ENCODE measurements at regions not wholly inside any gene's neighbourhood (a gene's known extent, or its start where the extent isn't known, plus 50 kb on each side); places are given as distances from the start of the nearest gene placed in this dataset.
A peak's percentile ranks its signal among the peaks of the same experiment; 100 is the strongest.

DNA sequence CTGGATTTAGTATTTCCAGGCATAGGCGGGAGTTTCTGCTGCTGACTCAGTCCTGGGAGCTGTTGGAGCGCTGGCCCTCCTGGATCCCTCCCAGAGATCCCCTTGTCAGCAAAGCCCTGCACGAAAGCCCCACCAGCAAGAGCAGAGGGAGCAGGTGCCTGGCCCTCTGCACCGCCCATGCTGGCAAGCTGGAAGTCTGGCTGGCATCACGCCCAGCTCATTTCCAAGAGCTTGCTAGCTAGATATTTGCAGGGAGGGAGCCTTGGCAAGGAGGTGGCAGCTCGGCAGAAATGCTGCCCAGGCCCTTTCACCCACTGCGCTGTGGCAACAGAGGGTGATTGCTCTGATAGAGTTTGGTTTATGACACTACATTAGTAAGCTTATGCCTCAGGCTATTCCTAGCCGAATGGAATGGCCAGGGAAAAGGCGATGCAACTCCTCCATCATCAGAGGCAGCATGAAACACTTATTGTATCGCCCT, 193.9 kb downstream of the EMP1 start:
- H3K4me3 ChIP-seq = no peak overlapping the region
- no peak overlapping the region for H3K4me2 ChIP-seq

DNA sequence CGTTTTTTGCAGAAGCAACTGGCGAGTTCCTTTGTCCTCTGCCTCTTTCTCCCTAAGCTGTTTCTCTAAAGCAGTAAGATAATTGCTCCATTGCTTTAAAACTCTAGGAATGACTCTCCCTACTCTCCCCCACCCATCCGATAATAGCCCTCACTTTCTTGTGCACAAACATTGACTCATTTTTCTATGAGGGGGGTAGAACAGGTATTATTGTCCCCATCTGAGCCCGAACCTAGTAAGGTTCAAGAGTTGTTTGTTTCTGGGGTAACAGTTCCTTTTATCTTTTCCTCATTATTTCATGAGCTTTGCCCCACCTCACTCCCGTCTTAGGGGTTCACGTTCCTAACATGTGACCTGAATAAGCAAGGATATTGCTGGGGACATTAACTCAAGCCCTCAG, 190.6 kb downstream of the EMP1 start:
- H3K9me3 ChIP-seq (replicated peaks in 1 of 11) = no peaks in the 10 kb centered on the region
- H3K27ac ChIP-seq = no peak overlapping the region
- TF ChIP-seq Cebpa-rat (IDR thresholded peaks at IDR 0.05) = no peak
- no peak overlapping the region for H3K9ac ChIP-seq
- H3K4me1 ChIP-seq = peaks cover 0 to 12% (median 8%) of the 10 kb centered on the region in 10 experiments; a peak in 10 of 20 replicates
- peak overlapping the region in 7 of 11 experiments; percentile 24 to 45 (median 35); a peak in 11 of 22 replicates for H3K4me2 ChIP-seq
- H4K20me1 ChIP-seq = no peaks in the 10 kb centered on the region
- H3K27me3 ChIP-seq = no peaks in the 10 kb centered on the region
- H3K4me3 ChIP-seq = no peak overlapping the region
- no peaks in the 10 kb centered on the region for H3K36me3 ChIP-seq

More for the DNA sequence above, 193.9 kb downstream of the EMP1 start:
- no peak overlapping the region for H3K9ac ChIP-seq
- no peaks in the 10 kb centered on the region for H3K36me3 ChIP-seq
- no peak overlapping the region for H3K27ac ChIP-seq
- no peaks in the 10 kb centered on the region for H3K27me3 ChIP-seq
- no peak for TF ChIP-seq Cebpa-rat (IDR thresholded peaks at IDR 0.05)
- no peaks in the 10 kb centered on the region for H3K9me3 ChIP-seq (replicated peaks in 1 of 11)
- peaks cover 0 to 12% (median 8%) of the 10 kb centered on the region in 10 experiments; a peak in 10 of 20 replicates for H3K4me1 ChIP-seq
- no peaks in the 10 kb centered on the region for H4K20me1 ChIP-seq

DNA sequence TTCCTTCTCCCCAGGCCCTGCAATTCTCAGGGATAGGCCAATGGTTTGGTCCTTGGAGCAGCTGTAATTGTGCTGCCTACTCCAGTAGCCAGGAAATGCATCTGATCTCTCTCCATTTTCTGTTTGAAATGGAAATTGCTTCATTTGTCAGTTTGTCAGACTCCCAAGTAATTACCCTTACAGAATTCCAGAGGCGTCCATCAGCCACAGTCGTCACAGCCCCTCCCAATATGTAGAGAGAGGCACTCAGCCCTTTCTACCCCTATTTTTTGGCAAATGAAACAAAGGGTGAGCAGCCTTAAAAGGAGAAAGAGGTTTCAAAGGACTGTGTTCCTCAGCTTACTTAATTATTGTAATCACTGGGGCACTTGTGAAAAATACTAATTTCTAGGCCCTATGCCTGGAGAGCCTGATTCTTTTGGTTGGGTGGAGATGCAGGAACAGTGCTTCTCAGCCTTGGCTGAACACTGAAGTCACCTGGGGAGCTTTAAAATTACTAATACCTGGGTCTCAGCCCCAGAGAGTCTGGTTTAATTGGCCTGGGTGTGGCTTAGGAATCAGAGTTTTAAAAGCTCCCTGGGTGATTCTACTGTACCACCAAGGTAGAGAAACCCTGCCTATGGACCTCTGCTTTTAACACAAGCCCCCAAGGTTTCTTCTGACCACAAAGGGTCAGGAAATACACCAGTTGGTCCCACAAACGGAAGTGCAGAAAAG, 190.0 kb downstream of the EMP1 start:
- no peaks in the 10 kb centered on the region for H3K27me3 ChIP-seq
- no peak overlapping the region for H3K4me3 ChIP-seq
- H3K4me2 ChIP-seq = peak overlapping the region in 7 of 11 experiments; percentile 24 to 45 (median 35); a peak in 12 of 22 replicates
- H3K36me3 ChIP-seq = no peaks in the 10 kb centered on the region
- H3K27ac ChIP-seq = no peak overlapping the region
- H3K9ac ChIP-seq = no peak overlapping the region
- H3K9me3 ChIP-seq (replicated peaks in 1 of 11) = no peaks in the 10 kb centered on the region
- peaks cover 0 to 12% (median 8%) of the 10 kb centered on the region in 10 experiments; a peak in 10 of 20 replicates for H3K4me1 ChIP-seq
- H4K20me1 ChIP-seq = no peaks in the 10 kb centered on the region
- no peak for TF ChIP-seq Cebpa-rat (IDR thresholded peaks at IDR 0.05)

DNA sequence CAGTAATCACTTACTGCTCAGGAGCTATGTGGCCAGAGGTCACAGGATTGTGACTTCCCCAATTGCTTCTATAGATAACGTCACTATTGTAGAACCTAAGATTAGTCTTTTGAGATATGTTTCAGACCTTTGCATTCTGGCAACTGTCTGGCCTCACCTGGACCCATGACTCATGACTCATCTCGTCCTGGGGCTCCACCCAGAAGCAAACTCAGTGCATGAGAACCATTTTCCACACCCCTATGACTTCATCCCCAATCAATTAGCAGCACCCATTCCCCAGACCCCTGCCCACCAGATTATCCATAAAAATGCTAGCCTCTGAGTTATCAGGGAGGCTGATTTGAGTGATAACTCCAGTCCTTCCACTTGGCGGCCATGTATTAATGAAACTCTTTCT, 186.9 kb downstream of the EMP1 start:
- no peaks in the 10 kb centered on the region for H3K27me3 ChIP-seq
- no peaks in the 10 kb centered on the region for H3K36me3 ChIP-seq
- TF ChIP-seq Cebpa-rat (IDR thresholded peaks at IDR 0.05) = no peak
- peaks cover 0 to 2% (median 0%) of the 10 kb centered on the region in 11 experiments; a peak in 2 of 22 replicates for H3K9me3 ChIP-seq (replicated peaks in 1 of 11)
- H3K4me3 ChIP-seq = no peak overlapping the region
- H3K9ac ChIP-seq = no peak overlapping the region
- H3K4me2 ChIP-seq = no peak overlapping the region
- H4K20me1 ChIP-seq = no peaks in the 10 kb centered on the region
- no peak overlapping the region for H3K27ac ChIP-seq
- H3K4me1 ChIP-seq = peaks cover 0 to 12% (median 8%) of the 10 kb centered on the region in 10 experiments; a peak in 10 of 20 replicates

DNA sequence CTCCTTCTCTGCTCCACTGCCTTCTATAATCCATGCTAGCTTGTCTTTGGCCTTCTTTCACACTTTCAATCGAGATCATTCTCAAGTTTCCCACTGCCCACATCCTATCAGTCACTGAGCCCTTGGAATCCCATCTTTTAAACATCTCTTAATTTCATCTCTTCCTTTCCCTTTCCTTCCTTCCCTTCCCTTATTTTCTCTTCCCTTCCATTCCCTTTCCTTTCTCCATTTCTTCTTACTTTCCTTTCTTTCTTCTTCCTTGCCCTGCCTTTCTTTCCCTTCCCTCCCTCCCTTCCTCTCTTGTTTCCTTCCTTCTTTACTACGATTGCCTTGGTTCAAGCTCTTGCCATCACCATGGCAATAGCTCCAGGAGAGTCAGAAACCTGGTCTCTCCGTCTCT, 183.8 kb downstream of the EMP1 start:
- Histone ChIP-seq H3K9ac (no peak overlapping the region), H3K4me1 (no peaks in the 10 kb centered on the region), H3K36me3 (no peaks in the 10 kb centered on the region), H4K20me1 (no peaks in the 10 kb centered on the region), H3K9me3 (replicated peaks in 1 of 11) (peaks cover 9 to 21% (median 13%) of the 10 kb centered on the region in 11 experiments; a peak in 19 of 22 replicates), H3K27me3 (no peaks in the 10 kb centered on the region), H3K27ac (no peak overlapping the region), H3K4me2 (no peak overlapping the region), H3K4me3 (no peak overlapping the region)
- no peak for TF ChIP-seq Cebpa-rat (IDR thresholded peaks at IDR 0.05)

DNA sequence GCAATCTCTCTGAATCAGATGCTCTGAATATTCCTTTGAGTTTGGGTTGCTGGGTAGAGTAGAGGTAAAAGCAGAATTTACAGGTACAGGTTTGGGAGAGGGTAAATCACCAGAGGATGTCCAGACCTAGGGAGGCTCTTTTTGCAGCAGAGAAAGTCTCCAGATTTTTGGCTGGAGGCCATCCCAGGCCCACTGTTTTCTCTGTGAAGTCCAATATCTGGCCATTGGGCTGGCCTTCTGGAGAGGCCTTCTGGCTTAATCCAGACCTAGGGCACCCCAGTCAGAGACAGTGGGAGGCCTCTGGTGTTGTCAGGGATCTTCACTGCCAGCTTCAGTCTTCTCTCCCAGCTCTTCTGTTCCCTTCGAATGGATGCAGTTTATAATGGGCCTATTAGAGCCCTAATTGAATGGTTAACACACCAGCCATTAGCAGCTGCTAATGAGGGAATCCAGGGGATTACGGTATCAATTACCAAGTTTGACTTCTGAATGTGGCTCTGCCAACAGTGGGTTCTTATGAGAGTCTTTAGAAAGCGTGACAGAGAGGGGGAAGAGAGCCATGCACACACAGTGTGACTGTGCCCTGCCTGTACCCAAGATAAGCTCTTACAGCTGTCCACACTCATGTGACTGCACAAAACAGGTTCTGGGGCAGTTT, 183.1 kb downstream of the EMP1 start:
- Histone ChIP-seq H3K4me1 (no peaks in the 10 kb centered on the region), H3K4me3 (no peak overlapping the region), H3K9me3 (replicated peaks in 1 of 11) (peaks cover 9 to 21% (median 13%) of the 10 kb centered on the region in 11 experiments; a peak in 19 of 22 replicates), H3K27me3 (no peaks in the 10 kb centered on the region), H3K27ac (no peak overlapping the region), H3K4me2 (no peak overlapping the region), H3K9ac (no peak overlapping the region), H4K20me1 (no peaks in the 10 kb centered on the region), H3K36me3 (no peaks in the 10 kb centered on the region)
- no peak for TF ChIP-seq Cebpa-rat (IDR thresholded peaks at IDR 0.05)

DNA sequence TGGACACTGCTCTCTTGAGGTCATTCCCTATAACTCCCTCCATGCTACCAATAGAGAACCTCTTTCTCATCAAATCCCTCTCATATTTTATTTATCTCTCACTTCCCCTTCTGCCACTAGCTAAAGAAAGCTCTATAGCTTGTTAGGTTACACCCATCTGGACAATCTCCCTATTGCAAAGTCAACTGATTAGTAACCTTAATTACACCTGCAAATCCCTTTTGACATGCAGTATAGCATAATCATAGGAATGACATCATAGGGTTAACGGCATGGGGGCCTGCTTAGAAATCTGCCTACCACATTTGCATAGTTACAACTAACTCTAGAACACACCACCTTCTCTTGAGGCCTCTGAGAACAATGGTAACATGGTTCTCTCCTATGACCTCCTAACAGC, 181.2 kb downstream of the EMP1 start:
- H3K27ac ChIP-seq = no peak overlapping the region
- no peaks in the 10 kb centered on the region for H4K20me1 ChIP-seq
- no peak overlapping the region for H3K9ac ChIP-seq
- no peaks in the 10 kb centered on the region for H3K4me1 ChIP-seq
- TF ChIP-seq Cebpa-rat (IDR thresholded peaks at IDR 0.05) = no peak
- no peak overlapping the region for H3K4me3 ChIP-seq
- H3K36me3 ChIP-seq = no peaks in the 10 kb centered on the region
- peaks cover 9 to 21% (median 13%) of the 10 kb centered on the region in 11 experiments; a peak in 19 of 22 replicates for H3K9me3 ChIP-seq (replicated peaks in 1 of 11)
- H3K27me3 ChIP-seq = no peaks in the 10 kb centered on the region
- H3K4me2 ChIP-seq = no peak overlapping the region

DNA sequence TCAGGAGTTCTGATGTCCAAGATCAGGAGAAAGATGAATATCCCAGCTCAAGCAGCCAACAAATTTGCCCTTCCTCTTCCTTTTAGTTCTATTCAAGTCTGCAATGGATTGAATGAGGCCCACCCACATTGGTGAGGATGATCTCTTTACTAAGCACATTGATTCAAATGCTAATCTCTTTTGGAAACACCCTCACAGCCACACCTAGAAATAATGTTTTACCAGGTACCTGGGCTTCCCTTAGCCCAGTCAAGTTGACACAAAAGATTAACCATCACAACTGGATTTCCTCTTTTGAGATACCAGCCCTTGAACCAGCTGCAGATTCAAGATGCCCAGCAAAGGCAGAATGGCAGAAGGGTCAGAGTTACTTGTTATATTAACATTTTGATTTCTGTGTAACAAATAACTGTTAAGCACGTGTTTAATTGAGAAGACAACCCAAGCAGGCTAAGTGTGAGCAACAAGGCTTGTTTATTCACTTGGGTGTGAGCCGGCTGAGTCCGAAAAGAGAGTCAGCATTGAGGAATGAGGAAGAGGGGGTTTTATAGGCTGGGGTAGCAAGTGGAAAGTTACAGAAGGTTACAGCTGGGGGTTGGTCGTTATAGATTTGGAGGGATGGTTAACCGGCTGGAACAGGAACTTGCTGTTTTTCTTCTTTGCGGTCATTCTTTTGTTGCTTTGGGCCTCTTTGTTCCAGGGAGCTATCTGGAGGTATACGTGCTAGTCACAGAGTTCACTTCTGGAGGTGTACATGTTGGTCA, 180.3 kb downstream of the EMP1 start:
- no peak overlapping the region for H3K27ac ChIP-seq
- H3K9ac ChIP-seq = no peak overlapping the region
- H3K4me2 ChIP-seq = no peak overlapping the region
- peaks cover 9 to 21% (median 13%) of the 10 kb centered on the region in 11 experiments; a peak in 19 of 22 replicates for H3K9me3 ChIP-seq (replicated peaks in 1 of 11)
- no peak overlapping the region for H3K4me3 ChIP-seq
- H4K20me1 ChIP-seq = no peaks in the 10 kb centered on the region
- TF ChIP-seq Cebpa-rat (IDR thresholded peaks at IDR 0.05) = no peak
- no peaks in the 10 kb centered on the region for H3K4me1 ChIP-seq
- no peaks in the 10 kb centered on the region for H3K27me3 ChIP-seq
- H3K36me3 ChIP-seq = no peaks in the 10 kb centered on the region

Measured in BLaER1 treated with 17β-estradiol and CSF1 and Interleukin-3, amounts not matched to agents 10 nM and 100 nM (cell line).